HG03521 (cell line): ENCODE measurements at regions not wholly inside any gene's neighbourhood (a gene's known extent, or its start where the extent isn't known, plus 50 kb on each side); places are given as distances from the start of the nearest gene placed in this dataset.

Experiments used
- ATAC-seq: cut with Tn5 transposase; IDR thresholded peaks from one replicate; pipeline ENCODE4 v1.9.1; 2021; ENCODE audit warnings: mild to moderate bottlenecking, moderate library complexity; ENCODE audit not compliant: unreplicated experiment

DNA sequence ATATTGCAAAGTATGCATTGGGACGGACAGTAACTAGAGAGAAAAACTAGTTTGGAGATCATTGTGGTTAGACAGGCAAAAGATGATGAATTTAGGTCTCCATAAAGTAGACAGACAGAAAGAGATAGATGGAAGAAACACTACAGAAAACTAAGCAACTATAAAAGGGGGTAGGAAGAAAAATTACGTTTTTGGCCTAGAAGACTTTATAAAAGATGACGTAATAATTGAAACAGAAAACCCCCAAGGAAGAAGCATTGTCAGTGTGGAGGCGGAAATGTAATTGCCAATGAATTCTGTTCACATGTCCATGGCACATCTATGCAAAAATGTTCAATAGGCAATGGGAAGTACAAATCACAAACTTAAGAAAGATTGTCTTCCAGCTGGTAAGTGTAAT, 1211.5 kb upstream of the ZEB2 start:
- ATAC-seq = no peak

DNA sequence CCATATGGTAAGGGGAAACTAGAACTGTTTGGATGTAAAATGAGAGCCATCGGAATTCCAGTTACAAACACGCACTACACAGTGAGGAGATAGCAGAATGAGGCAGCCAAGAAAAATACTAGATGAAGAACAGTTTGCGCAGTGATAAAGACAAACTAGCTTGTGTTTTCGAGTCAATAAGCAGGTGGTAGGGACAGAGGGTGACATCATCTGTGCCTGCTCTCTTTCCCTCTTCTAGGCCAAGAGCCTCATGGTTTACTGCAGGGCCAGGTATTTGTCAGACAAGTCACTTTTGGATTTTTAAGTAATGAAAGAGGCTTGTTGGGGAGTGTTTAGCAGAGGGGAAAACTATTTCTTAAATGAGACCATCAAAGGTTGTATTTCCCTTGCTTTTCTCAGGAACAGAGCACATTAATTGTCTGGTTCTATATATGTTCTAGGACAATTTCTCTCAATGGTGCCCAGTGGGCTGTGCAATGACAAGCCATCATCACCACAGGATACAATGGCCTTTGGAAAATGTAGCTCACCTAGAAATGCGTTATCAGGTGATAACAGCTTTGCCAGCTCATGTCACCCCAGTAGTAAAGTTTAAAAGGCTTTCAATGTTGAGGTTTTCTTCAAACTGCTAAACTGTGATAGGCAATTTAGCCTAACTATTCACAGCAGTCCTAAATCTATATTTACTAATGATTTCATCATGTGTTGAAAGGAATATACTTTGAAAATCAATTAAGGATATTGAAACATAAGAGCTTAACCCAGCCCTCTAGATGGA, 1210.3 kb upstream of the ZEB2 start:
- ATAC-seq = no peak

DNA sequence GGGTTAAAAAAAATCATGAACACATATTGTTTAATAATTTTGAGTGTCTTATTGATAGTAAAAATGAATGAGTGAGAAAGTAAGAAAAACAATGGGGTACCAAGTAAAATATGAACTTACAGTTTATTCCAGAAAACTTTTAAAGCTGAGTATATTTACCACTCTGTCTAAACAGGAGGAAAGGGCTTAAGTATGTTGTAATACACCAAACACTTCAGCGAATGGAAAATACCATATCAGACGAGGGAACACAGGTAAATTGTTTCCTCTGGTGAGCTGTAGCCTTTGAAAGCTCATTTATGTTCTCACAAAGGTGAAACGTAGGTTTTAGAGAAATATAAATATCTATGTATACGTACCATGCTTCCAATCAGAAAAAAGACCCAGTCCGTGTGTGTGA, 1209.6 kb upstream of the ZEB2 start:
- ATAC-seq = no peak

DNA sequence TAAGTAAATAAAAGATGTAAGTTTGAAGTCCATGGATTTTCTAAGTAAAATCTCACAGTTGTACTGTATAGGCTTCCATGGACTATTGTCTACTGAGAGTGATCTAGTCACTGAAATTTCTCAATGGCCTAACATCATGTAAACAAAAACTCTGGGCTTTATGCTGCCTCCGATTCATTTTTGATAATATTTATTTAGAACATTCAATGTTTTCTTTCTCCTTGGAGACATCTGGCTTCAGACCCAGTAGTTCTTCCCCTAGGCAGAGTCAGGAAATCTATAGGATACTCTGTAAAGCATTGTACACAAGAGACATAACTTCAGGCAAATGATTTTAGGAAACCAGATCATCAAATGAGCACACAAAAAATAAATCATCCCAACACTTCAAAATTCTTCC, 1208.6 kb upstream of the ZEB2 start:
- ATAC-seq = no peak

DNA sequence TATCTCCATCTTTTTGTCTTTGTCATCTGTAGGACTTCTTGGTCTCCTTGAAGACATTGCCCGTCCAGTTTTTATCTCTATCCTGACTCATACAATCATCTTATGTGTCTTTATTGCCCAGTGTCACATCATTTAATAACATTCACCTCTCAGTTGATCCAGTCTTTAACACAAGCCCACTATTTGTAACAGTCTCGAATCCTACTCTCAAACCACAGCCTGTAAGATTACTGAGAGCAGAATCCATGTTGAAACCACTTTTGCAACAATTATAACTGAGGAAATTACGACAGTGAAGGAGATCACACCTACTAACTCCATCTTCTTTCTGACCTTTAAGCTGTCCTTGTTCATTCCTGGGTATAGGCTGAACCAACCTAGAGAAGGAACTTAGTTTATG, 1206.0 kb upstream of the ZEB2 start:
- ATAC-seq = no peak

DNA sequence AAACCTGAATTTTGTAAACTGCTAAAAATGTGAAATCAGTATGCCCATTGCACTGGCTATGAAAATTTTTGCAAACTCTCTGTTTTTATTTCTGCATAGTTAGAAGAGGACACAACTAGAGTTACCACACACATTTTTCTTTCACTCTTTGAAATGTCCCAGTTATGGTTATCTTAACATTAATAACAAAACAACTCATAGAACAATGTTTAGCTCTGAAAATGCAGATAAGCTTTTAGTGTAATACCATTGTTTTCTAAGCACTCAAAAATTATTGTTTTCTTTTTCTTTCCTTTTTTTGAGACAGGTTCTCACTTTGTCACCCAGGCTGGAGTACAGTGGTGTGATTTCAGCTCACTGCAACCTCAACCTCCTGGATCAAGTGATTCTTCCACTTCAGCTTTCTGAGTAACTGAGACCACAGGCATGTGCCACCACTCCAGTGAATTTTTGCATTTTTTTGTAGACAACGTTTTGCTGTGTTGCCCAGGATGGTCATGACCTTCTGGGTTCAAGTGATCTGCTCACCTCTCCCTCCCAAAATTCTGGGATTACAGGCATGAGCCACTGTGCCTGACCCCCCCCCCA, 1204.5 kb upstream of the ZEB2 start:
- ATAC-seq = no peak

DNA sequence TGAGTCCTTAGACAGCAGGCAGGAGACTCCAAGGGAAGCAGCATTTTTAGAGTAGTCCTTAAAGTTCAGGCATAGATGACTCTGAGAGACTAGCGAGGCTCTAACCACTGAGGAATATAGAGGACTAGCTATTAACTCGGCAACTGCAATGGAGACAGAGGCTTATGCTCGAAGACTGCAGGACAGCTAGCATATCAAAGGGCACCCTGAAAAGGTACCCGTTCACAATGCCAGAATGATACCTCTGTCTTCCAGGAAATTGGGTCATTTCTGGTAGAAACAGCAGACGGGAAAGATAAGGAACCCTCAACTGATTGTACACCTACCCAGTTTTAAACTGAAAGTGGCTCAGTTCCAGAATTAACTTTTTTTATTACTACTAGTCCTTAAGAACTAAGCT, 1204.0 kb upstream of the ZEB2 start:
- ATAC-seq = no peak

DNA sequence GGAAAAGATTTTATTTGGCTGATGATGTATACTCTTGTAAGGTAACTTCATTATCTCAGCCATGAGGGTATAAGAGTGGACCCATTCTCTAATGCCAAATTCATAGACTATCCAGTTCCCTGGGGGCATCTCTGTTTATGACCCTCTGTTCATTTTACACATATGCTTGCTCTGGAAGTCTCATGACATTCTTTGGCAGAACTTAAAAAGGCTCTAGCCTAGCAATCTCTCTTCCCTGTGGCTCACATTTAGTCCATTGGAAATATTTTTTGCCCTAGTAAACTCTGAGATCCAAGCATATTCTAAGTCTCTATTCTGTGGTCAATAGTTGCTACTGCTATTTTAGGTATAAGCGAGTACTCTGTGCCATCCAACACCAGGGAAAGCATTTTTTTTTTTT, 1201.8 kb upstream of the ZEB2 start:
- ATAC-seq = no peak

DNA sequence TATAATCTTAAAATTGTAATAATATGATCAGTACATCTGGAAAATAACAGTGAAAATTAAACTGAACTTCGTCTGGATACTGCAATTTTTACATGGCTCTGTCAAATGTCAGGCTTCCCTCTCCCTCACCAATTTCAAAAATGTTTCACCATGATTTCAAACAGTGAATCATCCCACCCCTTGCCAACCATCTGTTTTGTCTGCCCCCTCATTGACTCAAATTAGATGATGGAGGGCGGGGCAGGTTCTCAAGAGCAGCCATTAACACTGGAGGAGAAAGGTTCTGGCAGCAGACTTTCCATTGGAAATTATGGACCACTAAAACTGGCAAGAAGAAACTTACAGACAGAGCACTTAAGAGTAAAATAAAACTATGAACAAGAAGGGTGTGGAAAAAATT, 1195.7 kb upstream of the ZEB2 start:
- no peak for ATAC-seq

DNA sequence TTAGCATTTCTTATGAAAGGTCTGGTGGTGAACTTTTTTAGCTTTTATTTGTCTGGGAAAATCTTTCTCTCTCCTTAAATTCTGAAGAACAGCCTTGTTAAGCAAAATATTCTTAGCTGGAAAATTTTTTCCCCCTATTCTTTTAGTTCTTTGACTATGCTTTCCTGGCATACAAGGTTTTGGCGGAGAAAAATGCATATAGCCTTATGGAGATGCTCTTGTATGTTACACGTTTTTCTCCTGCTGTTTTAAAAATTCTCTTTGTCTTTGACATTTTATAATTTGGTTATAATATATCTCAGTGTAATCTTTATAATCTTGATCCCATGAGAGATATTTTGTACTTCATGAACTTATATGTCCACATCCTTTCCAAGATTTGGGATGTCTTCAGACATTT, 1190.4 kb upstream of the ZEB2 start:
- ATAC-seq = no peak

DNA sequence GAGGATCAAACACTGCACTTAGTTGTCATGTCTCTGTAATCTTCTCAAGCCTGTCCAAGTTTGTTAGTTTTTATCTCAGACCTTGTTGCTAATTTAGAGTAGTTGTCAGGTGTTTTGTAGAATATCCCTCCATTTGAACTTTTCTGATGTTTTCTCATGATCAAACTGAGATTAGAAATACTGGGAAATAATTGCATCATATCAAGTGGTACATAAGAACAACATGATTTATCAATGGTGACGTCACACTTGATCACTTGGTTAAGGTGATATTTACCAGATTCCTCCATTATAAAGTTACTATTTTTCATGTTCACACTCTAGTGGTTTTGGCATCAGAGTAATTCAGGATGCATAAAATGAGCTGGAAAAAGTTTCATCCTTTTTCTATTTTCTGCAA, 1182.4 kb upstream of the ZEB2 start:
- no peak for ATAC-seq

DNA sequence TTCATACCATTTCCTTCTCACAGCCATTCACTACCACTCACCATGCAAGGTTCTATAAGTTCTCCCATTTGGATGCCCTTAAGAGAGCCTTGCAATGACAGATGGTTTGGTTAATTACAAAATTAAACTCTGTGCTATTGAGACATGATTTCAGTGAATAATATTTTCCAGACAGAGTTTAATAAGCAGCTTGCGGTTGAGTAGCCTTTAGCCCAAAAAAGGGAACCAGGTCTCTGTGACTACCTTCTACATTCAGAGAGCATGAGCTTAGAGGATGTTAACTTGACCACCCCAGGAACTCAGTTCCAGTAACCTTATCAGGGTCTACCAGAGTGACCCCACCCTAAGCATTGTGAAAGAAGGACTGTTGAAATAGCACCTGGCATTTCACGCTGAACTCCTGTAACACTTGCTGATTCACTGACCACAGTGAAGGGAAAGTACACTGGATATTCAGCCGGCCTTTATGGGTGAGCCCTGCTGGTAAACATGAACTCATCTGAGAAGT, 1173.1 kb upstream of the ZEB2 start:
- ATAC-seq = peak; percentile 55

DNA sequence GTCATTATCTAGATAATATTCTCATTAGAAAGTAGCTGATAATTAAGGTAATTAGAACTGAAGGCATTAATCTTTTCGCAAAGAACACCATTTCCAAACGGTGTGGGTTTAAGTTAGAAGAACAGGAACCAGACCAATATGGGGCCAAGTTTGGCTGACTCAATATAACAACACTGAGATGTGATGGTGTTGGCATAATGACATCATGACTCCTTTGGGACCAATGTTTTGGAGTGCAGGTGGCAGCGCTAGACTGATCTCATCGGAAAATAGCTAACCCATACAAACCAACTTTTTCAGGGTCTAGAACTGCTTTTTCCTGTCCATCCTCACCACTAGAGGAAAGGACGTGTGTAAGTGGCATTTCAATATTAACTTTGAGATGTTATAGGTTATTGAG, 1171.7 kb upstream of the ZEB2 start:
- ATAC-seq = no peak

DNA sequence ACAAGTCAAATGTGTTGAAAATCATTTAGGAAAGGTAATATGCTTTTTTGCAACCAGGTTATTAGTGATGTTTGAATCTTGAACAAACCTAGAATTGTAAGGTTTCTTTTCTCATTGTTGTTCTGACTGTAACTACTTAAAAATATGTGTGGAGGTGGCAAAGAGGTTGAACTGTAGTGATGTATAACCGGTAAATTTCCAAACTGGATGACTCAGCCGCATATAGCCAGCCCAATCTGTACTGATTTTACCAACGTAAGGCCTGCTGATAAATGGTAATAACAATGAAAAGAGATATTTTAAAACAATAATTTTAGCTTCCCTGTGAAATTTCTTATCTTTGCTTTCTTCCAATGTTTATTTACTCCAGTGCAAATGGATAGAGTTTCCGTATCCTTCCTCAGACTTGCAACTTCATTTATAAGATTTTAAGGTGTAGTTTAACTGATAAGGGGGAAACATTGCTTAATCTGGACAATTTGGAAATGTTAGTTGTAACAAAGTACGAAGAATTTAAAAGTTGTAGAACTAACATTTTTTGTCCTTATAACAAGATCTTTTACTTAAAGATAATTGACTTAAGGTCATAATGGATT, 1170.4 kb upstream of the ZEB2 start:
- ATAC-seq = no peak

DNA sequence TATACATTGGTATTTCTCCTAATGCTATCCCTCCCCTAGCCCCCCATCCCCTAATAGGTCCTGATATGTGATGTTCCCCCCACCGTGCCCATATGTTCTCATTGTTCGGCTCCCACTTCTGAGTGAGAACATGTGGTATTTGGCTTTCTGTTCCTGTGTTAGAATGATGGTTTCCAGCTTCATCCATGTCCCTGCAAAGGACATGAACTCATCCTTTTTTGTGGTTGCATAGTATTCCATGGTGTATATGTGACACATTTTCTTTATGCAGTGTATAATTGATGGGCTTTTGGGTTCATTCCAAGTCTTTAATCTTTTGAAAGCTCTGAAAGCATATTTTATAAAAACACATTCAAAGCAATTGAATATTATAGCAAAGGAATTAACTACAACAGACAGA, 1169.4 kb upstream of the ZEB2 start:
- no peak for ATAC-seq

DNA sequence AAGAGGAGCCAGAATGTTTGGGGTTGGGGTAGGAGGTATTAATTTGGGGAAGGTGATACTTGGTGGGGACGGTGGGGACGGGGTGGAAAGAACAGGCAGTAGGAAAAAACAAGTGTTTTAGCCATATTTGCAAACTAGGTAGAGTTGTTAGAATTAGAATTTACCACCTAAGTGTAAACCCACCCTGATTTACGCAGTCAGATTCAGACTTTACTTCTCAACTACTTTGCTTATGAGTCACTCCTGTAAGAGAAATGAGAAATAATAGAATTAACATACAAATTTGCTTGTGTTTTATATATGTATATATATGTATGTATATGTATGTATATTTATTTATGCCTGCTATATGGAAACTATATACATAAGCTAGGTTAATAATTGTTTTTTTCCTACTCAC, 1168.2 kb upstream of the ZEB2 start:
- ATAC-seq = no peak

DNA sequence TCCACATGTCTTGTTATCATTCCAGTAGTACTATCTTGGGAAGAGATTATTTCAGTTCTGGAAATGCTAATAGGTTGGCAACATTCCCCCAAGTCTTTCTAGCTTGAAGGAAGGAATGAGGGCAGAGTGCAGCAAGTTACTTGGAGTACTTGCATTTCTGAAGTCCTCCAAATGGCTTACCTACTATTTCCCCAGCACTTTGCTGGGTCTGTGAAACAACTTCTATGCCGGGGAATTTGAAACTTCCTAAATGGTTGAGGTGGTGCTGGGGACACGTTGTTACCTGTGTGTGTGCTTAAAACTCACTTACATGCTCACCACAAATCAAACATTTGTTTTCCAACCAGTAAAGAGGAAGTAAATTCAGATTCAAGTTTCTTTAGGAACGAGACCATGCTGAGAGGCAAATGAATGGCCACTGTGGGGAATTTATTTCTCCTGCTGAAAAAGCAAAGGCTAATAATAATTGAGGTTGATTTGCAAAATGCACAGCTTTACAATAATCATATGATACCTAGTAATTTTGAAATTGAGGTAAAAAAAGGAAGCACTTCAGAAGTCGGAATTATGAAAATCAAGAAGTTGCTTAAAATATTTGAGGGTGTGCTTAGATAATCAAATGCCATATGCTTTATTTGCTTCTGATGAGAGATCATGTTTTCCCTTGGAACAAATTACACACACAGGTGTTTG, 1167.7 kb upstream of the ZEB2 start:
- ATAC-seq = no peak

DNA sequence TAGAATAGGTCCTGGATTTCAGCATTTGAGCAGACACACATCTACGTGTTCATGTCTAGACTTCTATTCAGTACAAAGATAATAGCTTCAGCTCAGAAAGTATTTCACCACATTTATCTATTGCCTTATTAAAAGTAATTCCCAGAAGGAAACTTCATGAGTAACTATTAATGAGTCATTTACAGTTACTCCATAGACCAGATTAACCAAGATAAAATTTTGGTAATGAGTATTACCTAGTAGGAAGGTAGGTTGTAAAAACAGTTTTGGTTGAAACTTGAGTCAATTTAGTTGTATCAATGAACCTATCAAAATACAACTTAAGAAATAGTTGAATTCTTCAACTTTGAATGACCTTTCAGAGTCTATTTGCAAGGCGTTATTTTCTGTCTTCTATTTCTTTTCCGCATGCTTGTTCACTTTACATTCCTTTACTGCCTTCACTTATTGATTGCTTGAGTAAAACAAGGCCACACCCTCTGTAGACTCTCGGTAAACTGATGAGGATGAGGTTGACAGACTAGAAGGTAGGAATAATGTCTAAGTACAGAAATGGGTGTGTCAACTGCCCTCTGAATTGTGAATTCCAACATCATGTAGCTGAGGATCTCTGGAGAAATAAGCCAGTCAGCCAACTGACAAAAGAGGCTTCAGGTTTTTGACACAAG, 1165.6 kb upstream of the ZEB2 start:
- no peak for ATAC-seq

DNA sequence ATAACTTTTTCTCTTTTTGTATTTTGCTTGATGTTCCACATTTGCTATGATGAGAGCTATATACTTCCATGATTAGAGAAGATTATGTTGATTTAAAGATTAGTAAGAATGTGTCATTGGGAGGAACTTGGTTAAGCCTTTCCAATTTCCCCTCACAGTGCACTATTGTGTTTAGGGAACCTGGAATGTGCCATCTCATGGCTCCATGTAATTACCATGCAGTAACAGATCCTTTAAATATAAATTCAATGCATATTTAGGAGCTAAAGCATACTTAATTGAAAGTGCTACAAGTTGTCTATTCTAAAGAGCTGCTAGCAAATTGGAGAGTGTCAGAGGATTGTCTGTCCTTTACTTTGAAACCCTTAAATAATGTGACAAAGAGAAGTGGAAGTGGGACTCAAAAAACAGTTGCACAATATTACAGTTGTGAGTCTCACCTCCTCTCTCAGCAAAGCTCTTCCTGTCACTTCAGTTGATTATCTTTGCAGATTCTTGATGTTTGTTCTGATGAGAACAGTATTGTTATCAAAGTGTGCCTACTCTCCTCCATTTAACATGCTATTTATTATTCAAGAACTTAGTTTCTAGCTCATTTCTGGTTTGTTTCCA, 1162.7 kb upstream of the ZEB2 start:
- ATAC-seq = no peak

DNA sequence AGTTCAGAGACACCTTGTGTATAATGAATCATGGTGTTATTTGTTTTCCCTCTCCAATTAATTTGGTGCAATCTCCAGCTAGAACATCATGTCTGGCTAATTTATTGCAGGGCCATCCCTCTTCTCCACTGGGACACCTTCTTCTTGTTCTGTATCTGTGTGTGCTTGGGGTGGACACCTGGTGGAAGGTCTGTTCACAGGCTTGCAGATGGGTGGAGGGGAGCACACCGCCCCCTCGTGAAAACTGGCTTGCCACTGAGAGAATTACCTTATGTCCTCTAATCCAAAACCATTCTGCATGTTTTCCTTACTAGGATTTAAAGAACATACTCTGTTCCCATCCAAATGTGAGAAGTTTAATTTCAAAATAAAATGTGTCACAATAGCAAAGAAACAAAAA, 1160.4 kb upstream of the ZEB2 start:
- ATAC-seq = no peak

DNA sequence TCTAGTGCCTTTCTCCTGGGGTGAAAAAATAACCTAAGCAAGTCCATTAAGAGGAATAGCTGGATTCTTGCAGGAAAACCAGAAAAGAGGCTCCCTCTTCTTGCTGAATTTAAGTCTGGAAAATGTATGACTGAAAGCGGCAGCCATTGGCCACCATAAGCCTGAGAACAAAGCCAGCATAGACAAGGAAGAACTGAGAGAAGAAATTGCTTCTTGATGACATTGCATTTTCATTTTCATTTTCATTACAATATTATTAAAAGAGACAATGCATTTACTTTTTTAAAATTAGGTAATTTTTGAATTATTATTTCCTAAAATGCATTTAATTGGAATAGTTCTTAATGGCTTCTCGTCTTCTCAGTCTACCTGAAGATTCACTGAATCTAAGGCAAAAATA, 1157.5 kb upstream of the ZEB2 start:
- no peak for ATAC-seq
